SK-N-SH (cell line): ENCODE measurements at regions not wholly inside any gene's neighbourhood (a gene's known extent, or its start where the extent isn't known, plus 50 kb on each side); places are given as distances from the start of the nearest gene placed in this dataset.

Source experiments
- JUND ChIP-seq: IDR thresholded peaks from 2 replicates; pipeline ENCODE4 v1.4.0; 2012
- NFIC ChIP-seq: IDR thresholded peaks from 2 replicates; pipeline ENCODE4 v1.4.0; 2012; ENCODE audit warnings: borderline replicate concordance
- RAD21 ChIP-seq: IDR thresholded peaks from 2 replicates; pipeline ENCODE4 v1.6.1; 2012; ENCODE audit warnings: mild to moderate bottlenecking, low read length
- TF ChIP-seq, protein P1 (sequence below): fragments of 200-600 bp; sonication (generic); IDR thresholded peaks from 2 replicates; pipeline ENCODE4 v1.6.1; 2017; ENCODE audit warnings: antibody characterized with exemption, mild to moderate bottlenecking, moderate library complexity

DNA sequence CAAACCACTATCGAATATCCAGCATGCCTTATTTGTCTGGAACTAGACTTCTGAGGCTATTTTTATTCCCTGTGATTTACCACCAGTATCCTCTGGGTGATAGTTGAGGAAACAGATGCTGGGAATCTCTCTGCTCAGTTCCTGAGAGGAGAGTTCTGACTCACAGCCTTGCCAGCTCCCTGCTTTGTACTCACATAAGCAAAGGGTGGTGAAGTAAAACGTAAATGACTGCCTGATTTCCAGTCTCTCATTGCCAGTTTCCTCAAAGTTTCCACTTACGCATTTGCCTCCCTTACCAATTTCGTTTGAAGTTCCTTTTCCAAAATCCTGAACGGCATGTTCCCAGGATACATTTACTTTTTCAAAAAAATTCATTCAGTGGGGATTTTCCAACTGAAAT lies 69.2 kb upstream of the HNRNPA3 start:
- TF ChIP-seq NFIC = no peak
- TF ChIP-seq, protein P1, sequence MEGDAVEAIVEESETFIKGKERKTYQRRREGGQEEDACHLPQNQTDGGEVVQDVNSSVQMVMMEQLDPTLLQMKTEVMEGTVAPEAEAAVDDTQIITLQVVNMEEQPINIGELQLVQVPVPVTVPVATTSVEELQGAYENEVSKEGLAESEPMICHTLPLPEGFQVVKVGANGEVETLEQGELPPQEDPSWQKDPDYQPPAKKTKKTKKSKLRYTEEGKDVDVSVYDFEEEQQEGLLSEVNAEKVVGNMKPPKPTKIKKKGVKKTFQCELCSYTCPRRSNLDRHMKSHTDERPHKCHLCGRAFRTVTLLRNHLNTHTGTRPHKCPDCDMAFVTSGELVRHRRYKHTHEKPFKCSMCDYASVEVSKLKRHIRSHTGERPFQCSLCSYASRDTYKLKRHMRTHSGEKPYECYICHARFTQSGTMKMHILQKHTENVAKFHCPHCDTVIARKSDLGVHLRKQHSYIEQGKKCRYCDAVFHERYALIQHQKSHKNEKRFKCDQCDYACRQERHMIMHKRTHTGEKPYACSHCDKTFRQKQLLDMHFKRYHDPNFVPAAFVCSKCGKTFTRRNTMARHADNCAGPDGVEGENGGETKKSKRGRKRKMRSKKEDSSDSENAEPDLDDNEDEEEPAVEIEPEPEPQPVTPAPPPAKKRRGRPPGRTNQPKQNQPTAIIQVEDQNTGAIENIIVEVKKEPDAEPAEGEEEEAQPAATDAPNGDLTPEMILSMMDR = no peak
- TF ChIP-seq JUND = 0 out of 2 replicates have a peak, but pooled peaks have one; percentile 17
- TF ChIP-seq RAD21 = no peak
